ENCODE measurements at regions not wholly inside any gene's neighbourhood (a gene's known extent, or its start where the extent isn't known, plus 50 kb on each side); places are given as distances from the start of the nearest gene placed in this dataset.
A peak's percentile ranks its signal among the peaks of the same experiment; 100 is the strongest.

DNA sequence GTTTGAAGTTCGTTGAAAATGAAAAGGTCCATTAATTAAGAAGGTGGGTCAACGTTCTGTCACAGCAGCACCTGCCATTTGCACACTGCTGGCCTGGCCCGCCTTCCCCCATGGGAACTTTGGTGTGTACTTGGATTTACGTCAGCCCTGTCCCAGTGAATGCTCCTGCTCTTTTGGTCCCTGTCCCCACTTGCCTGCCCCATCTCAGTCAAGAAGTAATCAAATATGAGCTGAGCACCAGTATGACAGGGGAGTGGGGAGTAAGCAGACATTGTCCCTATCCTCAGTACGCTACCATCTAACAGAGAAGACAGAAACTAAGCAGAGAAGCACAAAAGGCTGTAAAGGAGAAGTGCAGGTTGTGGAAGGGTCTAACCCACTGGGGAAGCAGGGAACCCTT, 65.1 kb downstream of the SLC4A3 start:
- no peak overlapping the region for H3K4me3 ChIP-seq (ENCODE audit: low read length in 3 of 3)
- H3K9me3 ChIP-seq (ENCODE audit: control insufficient read depth in 2 of 3, insufficient read depth in 1 of 3, low read length in 3 of 3) = no peaks in the 10 kb centered on the region
- no peak for FAIRE-seq
- H3K36me3 ChIP-seq (ENCODE audit: control insufficient read depth in 2 of 3, insufficient read depth in 3 of 3, low read length in 3 of 3) = no peaks in the 10 kb centered on the region
- TF ChIP-seq, protein P1, sequence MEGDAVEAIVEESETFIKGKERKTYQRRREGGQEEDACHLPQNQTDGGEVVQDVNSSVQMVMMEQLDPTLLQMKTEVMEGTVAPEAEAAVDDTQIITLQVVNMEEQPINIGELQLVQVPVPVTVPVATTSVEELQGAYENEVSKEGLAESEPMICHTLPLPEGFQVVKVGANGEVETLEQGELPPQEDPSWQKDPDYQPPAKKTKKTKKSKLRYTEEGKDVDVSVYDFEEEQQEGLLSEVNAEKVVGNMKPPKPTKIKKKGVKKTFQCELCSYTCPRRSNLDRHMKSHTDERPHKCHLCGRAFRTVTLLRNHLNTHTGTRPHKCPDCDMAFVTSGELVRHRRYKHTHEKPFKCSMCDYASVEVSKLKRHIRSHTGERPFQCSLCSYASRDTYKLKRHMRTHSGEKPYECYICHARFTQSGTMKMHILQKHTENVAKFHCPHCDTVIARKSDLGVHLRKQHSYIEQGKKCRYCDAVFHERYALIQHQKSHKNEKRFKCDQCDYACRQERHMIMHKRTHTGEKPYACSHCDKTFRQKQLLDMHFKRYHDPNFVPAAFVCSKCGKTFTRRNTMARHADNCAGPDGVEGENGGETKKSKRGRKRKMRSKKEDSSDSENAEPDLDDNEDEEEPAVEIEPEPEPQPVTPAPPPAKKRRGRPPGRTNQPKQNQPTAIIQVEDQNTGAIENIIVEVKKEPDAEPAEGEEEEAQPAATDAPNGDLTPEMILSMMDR (IDR thresholded peaks at IDR 0.05; ENCODE audit: borderline replicate concordance, extremely low read depth, insufficient read depth) = no peak
- H3K27me3 ChIP-seq (ENCODE audit: control insufficient read depth, insufficient read depth, low read length) = no peaks in the 10 kb centered on the region
- H3K9ac ChIP-seq (ENCODE audit: low read length in 3 of 3) = no peak overlapping the region
- H3K27ac ChIP-seq (ENCODE audit: low read depth in 2 of 2, low read length in 2 of 2) = no peak overlapping the region
- intact Hi-C loops (cut with DNase I) = no loop called here
- peak in 1 of 5 donors; percentile 30 for DNase-seq
- peaks cover 0 to 5% (median 0%) of the 10 kb centered on the region in 3 donors for H3K4me1 ChIP-seq (ENCODE audit: control insufficient read depth in 2 of 3, insufficient read depth in 2 of 3, low read depth in 1 of 3, low read length in 3 of 3)

DNA sequence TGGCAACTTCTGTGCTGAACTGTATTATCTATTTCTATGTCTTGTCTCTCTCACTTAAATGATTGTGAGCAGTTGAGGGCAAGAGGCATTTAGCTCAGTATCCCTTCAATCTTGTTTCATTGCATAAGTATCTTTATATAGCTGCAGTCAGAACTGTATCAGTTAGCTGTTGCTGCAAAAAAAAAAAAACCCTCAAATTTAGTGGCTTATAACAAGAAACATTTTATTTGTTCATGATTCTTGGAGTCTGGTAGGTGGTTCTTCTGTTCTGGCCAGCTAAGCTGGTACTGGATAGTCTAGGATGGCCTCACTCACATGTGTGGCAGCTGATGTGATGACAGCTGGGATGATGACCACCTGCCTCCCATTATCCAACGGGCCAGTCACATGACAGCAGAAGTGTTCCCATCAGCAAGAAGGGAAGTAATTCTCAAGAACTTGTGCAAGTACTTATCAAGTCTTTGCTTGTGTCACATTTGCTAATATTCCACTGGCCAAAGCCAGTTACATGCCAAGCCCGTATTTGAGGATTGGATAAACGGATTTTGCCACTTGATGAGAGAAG, 67.8 kb downstream of the SLC4A3 start:
- H3K4me1 ChIP-seq (ENCODE audit: control insufficient read depth in 2 of 3, insufficient read depth in 2 of 3, low read depth in 1 of 3, low read length in 3 of 3) = no peaks in the 10 kb centered on the region
- no peaks in the 10 kb centered on the region for H3K27me3 ChIP-seq (ENCODE audit: control insufficient read depth, insufficient read depth, low read length)
- FAIRE-seq = no peak
- H3K36me3 ChIP-seq (ENCODE audit: control insufficient read depth in 2 of 3, insufficient read depth in 3 of 3, low read length in 3 of 3) = no peaks in the 10 kb centered on the region
- TF ChIP-seq, protein P1 (IDR thresholded peaks at IDR 0.05; ENCODE audit: borderline replicate concordance, extremely low read depth, insufficient read depth) = no peak
- no peak overlapping the region for H3K4me3 ChIP-seq (ENCODE audit: low read length in 3 of 3)
- H3K27ac ChIP-seq (ENCODE audit: low read depth in 2 of 2, low read length in 2 of 2) = no peak overlapping the region
- DNase-seq = peak in 1 of 5 donors; percentile 4
- no peaks in the 10 kb centered on the region for H3K9me3 ChIP-seq (ENCODE audit: control insufficient read depth in 2 of 3, insufficient read depth in 1 of 3, low read length in 3 of 3)
- H3K9ac ChIP-seq (ENCODE audit: low read length in 3 of 3) = no peak overlapping the region
- intact Hi-C loops (cut with DNase I) = no loop called here

DNA sequence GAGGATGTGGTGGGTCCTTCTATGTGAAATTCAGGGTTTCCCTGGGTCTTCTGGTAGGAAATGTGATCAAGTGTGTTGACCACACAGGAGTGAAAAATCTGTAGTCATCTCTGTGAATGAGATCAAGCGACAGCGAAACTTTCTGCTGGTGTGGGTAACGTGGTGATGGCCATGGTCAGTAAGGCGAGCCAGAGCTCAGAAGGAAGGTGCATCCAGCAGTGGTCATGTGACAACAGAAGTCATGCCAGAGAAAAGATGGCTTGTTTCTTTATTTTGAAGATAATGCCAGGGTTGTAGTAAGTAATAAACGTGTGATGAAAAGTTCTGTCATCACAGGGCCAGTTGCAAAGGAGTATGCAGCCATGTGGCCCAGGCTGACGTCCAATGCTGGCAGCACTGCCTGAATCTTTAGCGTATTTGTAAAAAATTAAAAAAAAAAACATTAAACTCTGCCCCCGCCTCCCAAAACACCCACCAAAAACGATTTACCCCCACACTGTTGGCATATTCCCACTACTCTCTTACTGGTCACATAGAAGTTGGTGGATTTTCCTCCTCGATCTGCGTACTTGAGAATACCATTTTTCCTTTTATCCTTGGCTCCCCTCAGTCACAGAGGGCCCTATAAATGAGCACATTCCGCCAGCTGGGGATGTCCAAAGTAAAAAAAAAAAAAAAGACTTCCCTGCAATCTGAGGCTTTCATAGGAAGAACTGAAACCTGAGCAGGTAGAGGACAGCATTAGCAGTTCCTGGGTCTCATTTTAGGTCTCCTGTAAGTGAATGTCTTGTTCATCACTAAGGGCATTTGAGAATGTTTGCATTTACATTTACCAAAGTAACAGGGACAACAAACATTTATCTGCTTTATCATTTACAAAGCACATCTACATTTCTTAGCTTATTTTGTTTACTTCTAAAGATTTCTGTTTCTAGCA, 70.6 kb downstream of the SLC4A3 start:
- H3K9me3 ChIP-seq (ENCODE audit: control insufficient read depth in 2 of 3, insufficient read depth in 1 of 3, low read length in 3 of 3) = no peaks in the 10 kb centered on the region
- H3K4me3 ChIP-seq (ENCODE audit: low read length in 3 of 3) = no peak overlapping the region
- no peaks in the 10 kb centered on the region for H3K36me3 ChIP-seq (ENCODE audit: control insufficient read depth in 2 of 3, insufficient read depth in 3 of 3, low read length in 3 of 3)
- DNase-seq = peak in 2 of 5 donors; percentile 9 to 52
- no peak for FAIRE-seq
- no peak overlapping the region for H3K9ac ChIP-seq (ENCODE audit: low read length in 3 of 3)
- H3K27ac ChIP-seq (ENCODE audit: low read depth in 2 of 2, low read length in 2 of 2) = no peak overlapping the region
- intact Hi-C loops (cut with DNase I) = no loop called here
- no peaks in the 10 kb centered on the region for H3K4me1 ChIP-seq (ENCODE audit: control insufficient read depth in 2 of 3, insufficient read depth in 2 of 3, low read depth in 1 of 3, low read length in 3 of 3)
- TF ChIP-seq, protein P1 (IDR thresholded peaks at IDR 0.05; ENCODE audit: borderline replicate concordance, extremely low read depth, insufficient read depth) = no peak
- no peaks in the 10 kb centered on the region for H3K27me3 ChIP-seq (ENCODE audit: control insufficient read depth, insufficient read depth, low read length)

Data from kidney (tissue), 13 donors.